EH (cell line): ENCODE measurements at regions not wholly inside any gene's neighbourhood (a gene's known extent, or its start where the extent isn't known, plus 50 kb on each side); places are given as distances from the start of the nearest gene placed in this dataset.
"Not testable (repeated sequence)": the region's sequence is repeated elsewhere in the genome, so short reads cannot be mapped to it uniquely, and the experiment has no call there.

ENCODE experiments used
- DNase-seq: peaks from one replicate; pipeline ENCODE4 v3.0.0-alpha.2; 2015; ENCODE audit warnings: low read depth

- no peak for DNase-seq
These were observed 1358.8 kb upstream of the TMEM132C start for GRCh38 chr12:126907900-126908764.

GRCh38 chr12:126908765-126909142, 1358.2 kb upstream of the TMEM132C start:
- DNase-seq = no peak

- DNase-seq = no peak
These were observed 1356.4 kb upstream of the TMEM132C start for GRCh38 chr12:126910570-126910969.

- DNase-seq = no peak
These were observed 1354.9 kb upstream of the TMEM132C start for GRCh38 chr12:126912111-126912510.

- no peak for DNase-seq
These were observed 1352.7 kb upstream of the TMEM132C start for GRCh38 chr12:126914170-126914793.

GRCh38 chr12:126915309-126915708, 1351.7 kb upstream of the TMEM132C start:
- DNase-seq = no peak

- DNase-seq = no peak
These were observed 1340.9 kb upstream of the TMEM132C start for GRCh38 chr12:126926023-126926594.

- no peak for DNase-seq
These were observed 1336.7 kb upstream of the TMEM132C start for GRCh38 chr12:126930234-126930633.

GRCh38 chr12:126932156-126932555, 1334.8 kb upstream of the TMEM132C start:
- no peak for DNase-seq

GRCh38 chr12:126935435-126935834, 1331.5 kb upstream of the TMEM132C start:
- DNase-seq = no peak

- DNase-seq = peak; percentile 15
These were observed 1330.7 kb upstream of the TMEM132C start for GRCh38 chr12:126936181-126936851.

- no peak for DNase-seq
These were observed 1329.5 kb upstream of the TMEM132C start for GRCh38 chr12:126937431-126937830.

- DNase-seq = no peak
These were observed 1322.3 kb upstream of the TMEM132C start for GRCh38 chr12:126944684-126945083.

- not testable (repeated sequence) for DNase-seq
These were observed 1320.0 kb upstream of the TMEM132C start for GRCh38 chr12:126946958-126947357.

GRCh38 chr12:126949558-126949957, 1317.4 kb upstream of the TMEM132C start:
- DNase-seq = no peak

GRCh38 chr12:126950266-126950665, 1316.7 kb upstream of the TMEM132C start:
- no peak for DNase-seq

- no peak for DNase-seq
These were observed 1314.6 kb upstream of the TMEM132C start for GRCh38 chr12:126952096-126953007.

- DNase-seq = no peak
These were observed 1313.5 kb upstream of the TMEM132C start for GRCh38 chr12:126953365-126953889.

GRCh38 chr12:126960221-126960620, 1306.7 kb upstream of the TMEM132C start:
- no peak for DNase-seq

- DNase-seq = no peak
These were observed 1306.3 kb upstream of the TMEM132C start for GRCh38 chr12:126960709-126961108.

- DNase-seq = no peak
These were observed 1303.1 kb upstream of the TMEM132C start for GRCh38 chr12:126963825-126964224.
